Activated naive CD8-positive, alpha-beta T cell (primary cell): ENCODE measurements at regions not wholly inside any gene's neighbourhood (a gene's known extent, or its start where the extent isn't known, plus 50 kb on each side); places are given as distances from the start of the nearest gene placed in this dataset.

Source experiments
- H3K27ac Mint-ChIP-seq: one replicate; pipeline ENCODE4 v1.8.0; 2021; ENCODE audit warnings: mixed read lengths
- H3K27me3 Mint-ChIP-seq: one replicate; pipeline ENCODE4 v1.8.0; 2021; ENCODE audit warnings: mixed read lengths
- H3K36me3 Mint-ChIP-seq: one replicate; pipeline ENCODE4 v1.8.0; 2021; ENCODE audit warnings: mixed read lengths
- H3K4me1 Mint-ChIP-seq: one replicate; pipeline ENCODE4 v1.8.0; 2021; ENCODE audit warnings: low read depth, mixed read lengths
- H3K4me3 Mint-ChIP-seq: one replicate; pipeline ENCODE4 v1.8.0; 2021; ENCODE audit warnings: mild to moderate bottlenecking, mixed read lengths
- H3K9me3 Mint-ChIP-seq: one replicate; pipeline ENCODE4 v1.8.0; 2021; ENCODE audit warnings: low read depth, mixed read lengths

DNA sequence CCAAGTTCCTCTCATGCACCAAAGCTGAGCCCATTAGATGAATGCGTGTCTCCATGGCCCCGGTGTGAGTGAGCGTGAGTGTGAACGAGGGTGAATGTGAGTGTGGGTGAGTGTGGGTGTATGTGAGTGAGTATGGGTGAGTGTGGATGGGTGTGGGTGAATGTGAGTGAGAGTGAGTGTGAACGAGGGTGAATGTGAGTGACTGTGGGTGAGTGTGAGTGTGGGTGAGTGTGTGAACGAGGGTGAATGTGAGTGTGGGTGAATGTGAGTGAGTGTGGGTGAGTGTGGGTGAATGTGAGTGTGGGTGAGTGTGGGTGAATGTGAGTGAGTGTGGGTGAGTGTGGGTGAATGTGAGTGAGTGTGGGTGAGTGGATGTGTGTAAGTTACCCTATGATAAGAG lies 1521.8 kb upstream of the TENM3 start:
- Mint-ChIP-seq H3K4me3 (no peak overlapping the region), H3K27ac (no peak overlapping the region)

DNA sequence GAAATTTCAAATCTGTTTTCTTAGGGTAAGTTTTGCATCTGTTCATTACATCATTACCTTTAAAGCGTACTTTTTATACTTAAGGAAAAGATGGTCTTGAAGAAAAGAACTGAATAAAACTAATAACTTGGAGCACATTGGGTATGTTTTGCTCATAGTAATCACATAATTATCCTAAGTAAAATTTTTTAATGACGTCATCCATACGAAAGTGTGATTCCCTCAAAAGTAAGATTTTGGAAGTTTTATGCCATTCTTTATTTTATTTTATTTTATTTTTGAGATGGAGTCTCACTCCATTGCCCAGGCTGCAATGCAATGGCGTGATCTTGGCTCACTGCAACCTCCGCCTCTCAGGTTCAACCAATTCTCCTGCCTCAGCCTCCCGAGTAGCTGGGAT lies 1516.6 kb upstream of the TENM3 start:
- H3K4me1 Mint-ChIP-seq = no peaks in the 10 kb centered on the region
- H3K27me3 Mint-ChIP-seq = no peaks in the 10 kb centered on the region
- H3K36me3 Mint-ChIP-seq = no peaks in the 10 kb centered on the region
- no peak overlapping the region for H3K4me3 Mint-ChIP-seq
- peaks cover 5% of the 10 kb centered on the region for H3K9me3 Mint-ChIP-seq
- no peak overlapping the region for H3K27ac Mint-ChIP-seq

More for the DNA sequence above, 1521.8 kb upstream of the TENM3 start:
- no peaks in the 10 kb centered on the region for H3K36me3 Mint-ChIP-seq
- no peaks in the 10 kb centered on the region for H3K27me3 Mint-ChIP-seq
- peaks cover 5% of the 10 kb centered on the region for H3K9me3 Mint-ChIP-seq
- H3K4me1 Mint-ChIP-seq = no peaks in the 10 kb centered on the region

DNA sequence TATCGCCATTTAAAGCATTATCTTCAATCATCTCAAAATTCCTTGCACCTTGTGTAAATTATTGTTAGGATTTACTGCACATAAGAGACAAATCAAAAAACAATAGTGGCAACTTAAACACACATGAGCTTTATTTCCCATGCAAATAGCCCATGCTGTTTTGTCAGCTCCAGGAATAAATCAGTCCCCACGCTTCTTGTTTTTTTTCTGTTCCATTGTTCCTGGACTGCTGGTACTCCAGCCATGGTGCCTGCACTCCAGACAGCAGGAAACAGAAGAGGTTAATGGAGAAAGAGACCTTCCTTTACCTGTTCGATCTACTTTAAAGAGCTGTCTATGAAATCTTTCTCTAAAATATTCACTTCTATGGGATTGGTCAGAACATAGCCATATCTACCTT lies 1515.7 kb upstream of the TENM3 start:
- no peak overlapping the region for H3K4me3 Mint-ChIP-seq
- no peaks in the 10 kb centered on the region for H3K9me3 Mint-ChIP-seq
- no peaks in the 10 kb centered on the region for H3K36me3 Mint-ChIP-seq
- H3K27ac Mint-ChIP-seq = no peak overlapping the region
- H3K27me3 Mint-ChIP-seq = no peaks in the 10 kb centered on the region
- no peaks in the 10 kb centered on the region for H3K4me1 Mint-ChIP-seq

DNA sequence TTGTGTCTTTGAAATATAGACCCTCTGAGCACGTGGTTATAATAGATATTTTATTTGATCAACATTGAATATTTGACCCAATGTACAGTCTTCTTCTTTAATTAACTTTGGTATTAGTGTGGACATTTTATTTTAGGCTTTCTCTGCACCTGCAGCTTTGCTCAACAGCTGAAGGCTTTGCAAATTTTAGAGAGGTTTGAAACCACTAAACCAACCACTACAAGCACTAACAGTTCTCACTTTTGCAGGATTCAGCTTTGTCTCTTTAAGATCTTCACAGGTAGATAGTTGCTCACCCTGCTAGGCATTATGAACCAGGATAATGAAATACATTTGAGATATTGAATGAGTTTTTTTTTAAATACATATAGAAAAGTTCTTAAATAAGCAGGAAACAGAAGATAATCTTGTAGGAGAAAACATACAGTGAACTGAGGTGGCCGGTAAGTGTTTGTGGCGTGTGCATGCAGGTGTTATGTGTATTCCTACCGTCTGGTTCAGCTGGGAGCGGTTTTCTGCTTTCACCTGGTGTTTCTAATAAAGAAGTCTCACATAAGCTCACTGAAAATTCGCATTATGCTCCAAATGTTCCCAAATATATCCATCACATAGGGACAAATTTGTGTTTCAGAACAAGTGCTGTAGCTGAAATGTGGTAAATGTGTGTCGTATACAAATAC lies 1508.3 kb upstream of the TENM3 start:
- Mint-ChIP-seq H3K27ac (no peak overlapping the region), H3K4me3 (no peak overlapping the region), H3K9me3 (no peaks in the 10 kb centered on the region), H3K36me3 (no peaks in the 10 kb centered on the region), H3K4me1 (no peaks in the 10 kb centered on the region), H3K27me3 (no peaks in the 10 kb centered on the region)

DNA sequence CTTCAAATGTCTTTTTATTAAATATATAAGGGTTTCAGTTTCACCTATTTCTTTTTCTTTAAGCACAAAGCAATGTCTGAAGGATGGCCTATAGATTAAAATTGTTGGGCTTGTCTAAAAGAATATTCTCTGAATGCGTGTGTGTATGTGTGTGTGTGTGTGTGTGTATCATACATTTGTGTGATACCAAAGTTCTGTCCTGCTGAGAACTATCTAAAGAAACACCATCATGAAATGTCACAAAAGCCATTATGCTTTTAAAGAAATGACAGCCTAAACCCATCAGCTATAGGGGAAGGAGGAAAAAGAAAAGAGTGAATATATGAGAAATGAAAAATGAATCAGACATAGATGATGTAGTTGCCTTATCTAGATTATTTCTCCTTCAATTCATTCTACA lies 1501.5 kb upstream of the TENM3 start:
- no peak overlapping the region for H3K4me3 Mint-ChIP-seq
- H3K27me3 Mint-ChIP-seq = no peaks in the 10 kb centered on the region
- no peaks in the 10 kb centered on the region for H3K9me3 Mint-ChIP-seq
- H3K36me3 Mint-ChIP-seq = no peaks in the 10 kb centered on the region
- no peaks in the 10 kb centered on the region for H3K4me1 Mint-ChIP-seq
- no peak overlapping the region for H3K27ac Mint-ChIP-seq

DNA sequence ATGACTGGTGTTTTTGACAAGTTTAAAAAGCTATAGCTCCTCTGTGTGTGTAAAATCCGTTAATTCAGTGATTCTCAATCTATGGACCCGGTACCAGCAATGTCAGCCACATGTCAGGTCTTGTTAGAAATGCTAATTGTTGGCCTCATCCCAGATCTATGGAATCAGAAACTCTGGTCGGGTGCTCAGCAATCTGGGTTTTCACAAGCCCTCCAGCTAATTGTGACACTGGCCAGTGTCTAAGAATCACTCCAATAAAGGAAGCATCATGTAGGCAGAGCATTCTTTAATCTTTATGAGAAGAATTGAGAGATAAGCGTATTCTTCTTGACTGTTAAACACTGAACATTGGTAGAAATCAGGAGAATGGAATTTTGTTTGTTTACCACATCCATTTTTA lies 1498.2 kb upstream of the TENM3 start:
- no peaks in the 10 kb centered on the region for H3K9me3 Mint-ChIP-seq
- no peaks in the 10 kb centered on the region for H3K4me1 Mint-ChIP-seq
- H3K36me3 Mint-ChIP-seq = no peaks in the 10 kb centered on the region
- H3K27me3 Mint-ChIP-seq = no peaks in the 10 kb centered on the region
- H3K27ac Mint-ChIP-seq = no peak overlapping the region
- H3K4me3 Mint-ChIP-seq = no peak overlapping the region

DNA sequence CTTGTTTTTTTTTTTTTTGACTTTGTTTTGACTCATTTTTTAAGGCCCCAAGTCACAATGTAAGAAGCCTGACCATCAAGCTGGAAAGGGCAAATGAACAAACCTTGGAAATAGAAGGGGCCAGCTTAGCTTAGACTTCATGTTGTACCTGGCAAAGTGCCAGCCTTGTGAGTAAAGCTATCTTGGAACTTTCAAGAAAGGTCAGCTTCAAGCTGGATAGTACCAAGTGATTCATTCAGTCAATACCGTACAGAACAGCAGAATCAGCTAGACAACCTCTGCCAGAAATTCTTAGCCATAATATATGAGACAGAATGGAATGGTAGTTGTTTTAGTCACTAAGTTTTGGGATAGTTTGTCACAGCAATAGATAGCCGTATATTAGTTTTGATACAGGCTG lies 1492.2 kb upstream of the TENM3 start:
- Mint-ChIP-seq H3K4me3 (no peak overlapping the region), H3K4me1 (no peaks in the 10 kb centered on the region), H3K27ac (no peak overlapping the region), H3K27me3 (peaks cover 2% of the 10 kb centered on the region), H3K9me3 (no peaks in the 10 kb centered on the region), H3K36me3 (no peaks in the 10 kb centered on the region)

DNA sequence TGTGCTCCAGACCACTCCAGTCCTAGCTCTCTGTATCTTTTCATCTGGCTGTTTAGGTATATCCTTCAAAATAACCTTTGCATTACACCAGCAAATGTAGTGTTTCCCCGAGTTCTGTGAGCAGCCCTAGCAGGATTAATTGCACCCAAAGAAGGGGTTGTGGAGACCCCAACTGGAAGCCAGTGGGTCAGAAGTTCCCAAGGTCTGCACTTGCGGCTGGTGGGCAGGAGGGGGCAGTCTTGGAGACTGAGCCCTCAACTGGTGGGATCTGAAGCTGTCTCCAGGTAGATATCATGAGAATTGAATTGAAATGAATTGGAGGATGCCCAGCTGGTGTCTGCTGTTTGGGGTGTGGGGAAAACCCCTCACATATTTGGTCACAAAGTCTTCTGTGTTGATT lies 1485.3 kb upstream of the TENM3 start:
- Mint-ChIP-seq H3K27ac (no peak overlapping the region), H3K4me3 (no peak overlapping the region), H3K9me3 (peaks cover 7% of the 10 kb centered on the region), H3K27me3 (peaks cover 2% of the 10 kb centered on the region), H3K4me1 (no peaks in the 10 kb centered on the region), H3K36me3 (no peaks in the 10 kb centered on the region)

DNA sequence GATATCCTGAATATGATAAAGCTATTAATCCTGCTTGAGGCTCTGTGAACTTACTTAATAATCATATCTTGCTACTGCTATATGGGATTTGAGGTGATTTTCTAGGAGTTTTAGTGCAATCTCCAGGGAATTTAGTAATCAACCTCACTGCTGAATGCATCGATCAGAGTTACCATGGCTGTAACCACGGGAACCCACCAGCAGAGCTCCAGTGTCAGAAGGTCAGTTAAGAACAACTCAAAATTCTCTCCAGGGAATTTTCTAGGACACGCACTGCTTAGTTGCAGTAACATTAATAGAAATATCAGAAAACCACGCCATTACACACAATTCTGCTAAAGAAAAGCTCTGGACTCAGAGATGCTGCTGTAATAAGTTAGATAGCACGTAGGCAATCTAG lies 1477.2 kb upstream of the TENM3 start:
- Mint-ChIP-seq H3K27ac (no peak overlapping the region), H3K9me3 (no peaks in the 10 kb centered on the region), H3K36me3 (no peaks in the 10 kb centered on the region), H3K4me3 (no peak overlapping the region), H3K27me3 (no peaks in the 10 kb centered on the region), H3K4me1 (no peaks in the 10 kb centered on the region)

DNA sequence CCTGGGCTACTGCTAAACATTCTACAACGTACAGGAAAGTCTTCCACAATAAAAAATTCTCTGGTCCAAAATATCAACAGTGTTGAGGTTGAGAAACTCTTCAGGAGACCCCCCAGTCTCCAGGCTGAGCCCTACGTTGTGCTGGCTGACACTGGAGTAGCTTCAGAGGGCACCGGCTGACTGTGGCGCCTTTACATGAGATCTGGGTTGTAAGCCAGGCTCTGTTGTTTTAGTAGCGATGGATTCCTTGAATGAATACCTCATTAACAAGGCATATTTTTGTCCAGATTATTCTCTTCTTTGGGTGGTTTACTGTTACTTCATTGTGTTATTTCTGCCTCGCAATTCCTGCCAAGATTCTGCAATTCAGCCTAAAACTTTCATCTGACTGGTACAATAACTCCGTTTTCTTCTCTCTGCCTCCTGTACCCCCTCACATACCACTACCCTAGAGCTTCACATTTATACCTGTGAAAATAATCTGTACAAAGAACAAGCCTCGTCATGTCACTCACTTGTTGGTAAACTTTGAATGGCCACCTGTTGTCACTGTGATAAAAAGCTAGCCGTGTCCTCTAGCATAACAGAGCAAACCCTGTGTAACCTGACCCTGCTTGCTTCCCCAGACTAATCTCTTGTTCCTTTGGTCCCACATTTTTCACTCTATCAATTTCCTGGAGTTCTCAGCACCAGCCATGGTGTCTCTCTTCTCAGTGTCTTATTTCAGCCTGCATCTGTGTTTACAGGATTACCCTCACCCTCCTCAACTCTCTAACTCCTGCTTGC lies 1476.1 kb upstream of the TENM3 start:
- H3K36me3 Mint-ChIP-seq = no peaks in the 10 kb centered on the region
- no peak overlapping the region for H3K27ac Mint-ChIP-seq
- H3K4me3 Mint-ChIP-seq = no peak overlapping the region
- H3K27me3 Mint-ChIP-seq = no peaks in the 10 kb centered on the region
- H3K9me3 Mint-ChIP-seq = peaks cover 3% of the 10 kb centered on the region
- no peaks in the 10 kb centered on the region for H3K4me1 Mint-ChIP-seq

DNA sequence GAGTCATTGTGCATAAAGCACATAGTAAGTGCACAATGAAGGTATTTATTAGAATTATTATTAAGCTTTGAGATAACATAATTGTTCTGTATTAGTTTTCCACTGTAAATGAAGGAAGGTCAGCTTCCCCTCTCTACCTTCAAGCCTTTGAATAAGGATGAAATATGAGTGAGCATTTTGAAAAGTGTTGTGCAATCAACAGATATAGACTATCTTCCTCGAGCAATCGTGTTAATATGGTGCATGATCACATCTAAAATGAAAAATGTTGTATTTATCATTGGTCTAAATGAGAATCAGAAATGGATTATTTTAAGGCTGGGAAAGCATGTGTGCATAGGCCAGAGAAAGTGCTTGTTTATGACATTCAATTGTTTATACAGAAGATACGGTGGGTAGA lies 1474.6 kb upstream of the TENM3 start:
- Mint-ChIP-seq H3K4me1 (no peaks in the 10 kb centered on the region), H3K36me3 (no peaks in the 10 kb centered on the region), H3K4me3 (no peak overlapping the region), H3K27me3 (no peaks in the 10 kb centered on the region), H3K27ac (no peak overlapping the region), H3K9me3 (peaks cover 3% of the 10 kb centered on the region)

DNA sequence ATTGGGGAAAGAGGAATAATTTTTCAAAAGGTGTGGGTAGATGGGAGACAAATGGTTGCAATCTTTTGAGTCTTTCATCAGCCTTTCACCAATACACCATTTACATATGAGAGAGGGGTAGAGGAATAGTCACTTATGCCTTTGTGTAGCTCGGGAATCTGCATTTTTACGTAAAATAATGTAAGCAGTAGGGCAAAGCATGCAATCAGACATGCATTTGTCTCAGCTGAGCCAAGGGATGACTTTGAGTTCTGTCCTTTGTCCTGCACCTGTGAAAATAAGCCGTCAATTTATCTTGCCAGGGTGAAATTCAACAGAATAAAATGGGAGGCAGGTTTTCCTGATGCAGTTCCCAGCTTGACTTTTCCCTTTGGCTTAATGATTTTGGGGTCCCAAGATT lies 1473.4 kb upstream of the TENM3 start:
- Mint-ChIP-seq H3K27me3 (no peaks in the 10 kb centered on the region), H3K9me3 (peaks cover 7% of the 10 kb centered on the region), H3K4me1 (no peaks in the 10 kb centered on the region), H3K4me3 (no peak overlapping the region), H3K36me3 (no peaks in the 10 kb centered on the region), H3K27ac (no peak overlapping the region)

DNA sequence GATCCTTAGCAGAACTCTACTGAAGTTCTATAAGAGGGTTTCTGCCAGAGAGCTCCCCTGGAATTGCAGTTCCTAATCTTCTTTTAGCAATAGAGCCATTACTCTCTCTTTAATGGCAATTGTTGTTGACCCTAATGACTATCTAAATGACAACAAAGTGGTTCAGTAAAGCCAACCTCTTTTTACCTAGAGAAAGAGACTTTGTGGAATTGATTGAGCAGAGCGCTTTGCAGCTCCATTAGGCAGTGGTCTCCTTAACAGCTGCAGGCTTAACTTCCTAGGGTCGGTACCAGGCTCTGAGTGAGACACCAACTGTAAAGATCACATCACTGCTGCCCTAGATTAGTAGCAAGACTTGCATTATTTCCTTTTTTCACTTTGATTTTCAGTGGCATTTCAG lies 1472.9 kb upstream of the TENM3 start:
- Mint-ChIP-seq H3K9me3 (peaks cover 7% of the 10 kb centered on the region), H3K27me3 (no peaks in the 10 kb centered on the region), H3K27ac (no peak overlapping the region), H3K36me3 (no peaks in the 10 kb centered on the region), H3K4me3 (no peak overlapping the region), H3K4me1 (no peaks in the 10 kb centered on the region)

DNA sequence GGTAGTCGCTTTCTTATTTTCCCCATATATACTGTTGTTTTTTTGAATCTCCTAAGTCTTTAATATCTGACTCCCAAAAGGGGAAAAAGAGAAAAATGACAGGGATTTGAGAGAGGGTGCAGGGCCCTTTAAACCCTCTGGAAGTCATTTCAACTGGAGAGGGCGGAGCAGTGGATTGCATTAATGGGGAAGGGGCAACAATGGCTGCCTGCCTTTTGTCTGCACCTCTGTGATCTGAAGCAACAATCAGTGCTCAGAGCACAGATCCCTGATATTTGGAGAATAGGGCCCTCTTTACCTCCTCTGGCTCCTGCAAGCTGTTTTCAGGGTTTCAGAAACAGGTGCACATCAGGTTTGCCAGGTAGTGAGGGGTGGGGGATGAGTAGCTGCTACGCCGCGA lies 1458.3 kb upstream of the TENM3 start:
- H3K4me3 Mint-ChIP-seq = no peak overlapping the region
- no peak overlapping the region for H3K27ac Mint-ChIP-seq
- H3K27me3 Mint-ChIP-seq = no peaks in the 10 kb centered on the region
- no peaks in the 10 kb centered on the region for H3K4me1 Mint-ChIP-seq
- H3K36me3 Mint-ChIP-seq = no peaks in the 10 kb centered on the region
- H3K9me3 Mint-ChIP-seq = no peaks in the 10 kb centered on the region

DNA sequence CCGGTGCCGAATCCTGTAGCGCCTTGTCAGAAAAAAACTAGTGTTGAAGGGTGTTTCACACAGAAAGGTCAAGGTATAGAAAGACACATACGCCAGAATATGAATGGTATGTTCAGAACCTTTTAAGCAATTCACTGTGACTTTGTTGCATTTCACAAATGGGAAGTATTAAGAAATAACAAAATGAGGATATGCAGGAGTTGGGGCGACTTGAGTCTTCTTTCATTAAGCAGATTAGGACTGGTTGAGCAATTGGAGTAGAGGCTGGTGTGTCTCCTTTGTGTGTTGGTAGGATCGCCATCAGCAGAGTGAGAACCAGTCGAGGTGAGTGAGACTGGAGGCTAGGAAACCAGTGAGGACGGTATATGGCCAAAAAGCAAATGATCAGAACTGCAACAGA lies 1454.5 kb upstream of the TENM3 start:
- no peak overlapping the region for H3K4me3 Mint-ChIP-seq
- H3K4me1 Mint-ChIP-seq = no peaks in the 10 kb centered on the region
- no peaks in the 10 kb centered on the region for H3K9me3 Mint-ChIP-seq
- no peaks in the 10 kb centered on the region for H3K36me3 Mint-ChIP-seq
- H3K27ac Mint-ChIP-seq = no peak overlapping the region
- no peaks in the 10 kb centered on the region for H3K27me3 Mint-ChIP-seq

DNA sequence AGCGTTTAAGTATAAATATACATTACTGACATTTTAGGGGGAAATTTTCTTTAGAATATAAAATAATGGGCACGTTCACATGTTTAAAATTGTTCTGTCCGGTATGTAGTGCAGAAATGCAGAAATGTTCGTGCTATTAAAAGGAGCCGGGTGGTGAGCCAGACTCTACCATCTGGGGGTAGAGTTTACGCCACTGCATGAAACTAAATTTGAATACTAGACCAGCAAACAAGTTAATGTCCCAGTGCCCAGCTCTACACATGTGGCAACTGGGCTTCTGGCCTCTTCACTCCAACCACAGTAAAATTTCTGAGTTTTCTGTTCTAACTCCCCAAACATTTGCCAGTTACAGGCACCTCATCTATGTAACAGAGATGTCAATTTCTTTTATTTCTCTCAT lies 1453.3 kb upstream of the TENM3 start:
- Mint-ChIP-seq H3K27ac (no peak overlapping the region), H3K4me3 (no peak overlapping the region), H3K27me3 (no peaks in the 10 kb centered on the region), H3K9me3 (no peaks in the 10 kb centered on the region), H3K36me3 (no peaks in the 10 kb centered on the region), H3K4me1 (no peaks in the 10 kb centered on the region)
